Astrocyte of the spinal cord (primary cell): ENCODE measurements at regions not wholly inside any gene's neighbourhood (a gene's known extent, or its start where the extent isn't known, plus 50 kb on each side); places are given as distances from the start of the nearest gene placed in this dataset.

Source experiments
- DNase-seq: peaks from one replicate; pipeline ENCODE4 v3.0.0; 2011; ENCODE audit warnings: low read depth, low spot score
- H3K4me3 ChIP-seq: 2 replicates; pipeline ENCODE4 v1.5.1; 2011; ENCODE audit warnings: low read depth, mild to moderate bottlenecking, low read length, moderate library complexity
- CTCF ChIP-seq: IDR thresholded peaks from 2 replicates; pipeline ENCODE4 v1.5.1; 2012; ENCODE audit warnings: low read depth, mild to moderate bottlenecking, low read length, inconsistent platforms
- in situ Hi-C: cut with HindIII; loops from 2 replicates; pipeline ENCODE4 v1.10.0; 2017; ENCODE audit warnings: low sequenced_read_pairs

- peak; percentile 55 for DNase-seq
- H3K4me3 ChIP-seq: no peak overlapping the region
- in situ Hi-C loops: no loop called here
- no peak for TF ChIP-seq CTCF
Observed at GRCh38 chr10:94092848-94093247, 99.1 kb downstream of the PLCE1 start.

GRCh38 chr10:94093286-94093905 lies 99.7 kb downstream of the PLCE1 start:
- no peak overlapping the region for H3K4me3 ChIP-seq
- TF ChIP-seq CTCF: no peak
- no peak for DNase-seq
- in situ Hi-C loops: no loop called here

GRCh38 chr10:94094540-94094939 lies 100.8 kb downstream of the PLCE1 start:
- TF ChIP-seq CTCF: no peak
- no peak for DNase-seq
- in situ Hi-C loops: no loop called here
- H3K4me3 ChIP-seq: no peak overlapping the region

- in situ Hi-C loops: no loop called here
- no peak overlapping the region for H3K4me3 ChIP-seq
- no peak for DNase-seq
- TF ChIP-seq CTCF: no peak
Observed at GRCh38 chr10:94097656-94098055, 103.9 kb downstream of the PLCE1 start.

- no peak for DNase-seq
- no peak overlapping the region for H3K4me3 ChIP-seq
- TF ChIP-seq CTCF: no peak
- in situ Hi-C loops: no loop called here
Observed at GRCh38 chr10:94098896-94099295, 105.2 kb downstream of the PLCE1 start.

GRCh38 chr10:94101894-94102293 lies 108.2 kb downstream of the PLCE1 start:
- in situ Hi-C loops: no loop called here
- TF ChIP-seq CTCF: no peak
- DNase-seq: no peak
- H3K4me3 ChIP-seq: no peak overlapping the region

- no peak overlapping the region for H3K4me3 ChIP-seq
- DNase-seq: no peak
- in situ Hi-C loops: no loop called here
- no peak for TF ChIP-seq CTCF
Observed at GRCh38 chr10:94102436-94102835, 108.7 kb downstream of the PLCE1 start.
